ENCODE measurements at regions not wholly inside any gene's neighbourhood (a gene's known extent, or its start where the extent isn't known, plus 50 kb on each side); places are given as distances from the start of the nearest gene placed in this dataset.
"Not testable (repeated sequence)": the region's sequence is repeated elsewhere in the genome, so short reads cannot be mapped to it uniquely, and the experiment has no call there.

- DNase-seq (ENCODE audit: low spot score): no peak
Observed at GRCh38 chr10:124213471-124213870, 120.1 kb upstream of the CHST15 start.

DNA sequence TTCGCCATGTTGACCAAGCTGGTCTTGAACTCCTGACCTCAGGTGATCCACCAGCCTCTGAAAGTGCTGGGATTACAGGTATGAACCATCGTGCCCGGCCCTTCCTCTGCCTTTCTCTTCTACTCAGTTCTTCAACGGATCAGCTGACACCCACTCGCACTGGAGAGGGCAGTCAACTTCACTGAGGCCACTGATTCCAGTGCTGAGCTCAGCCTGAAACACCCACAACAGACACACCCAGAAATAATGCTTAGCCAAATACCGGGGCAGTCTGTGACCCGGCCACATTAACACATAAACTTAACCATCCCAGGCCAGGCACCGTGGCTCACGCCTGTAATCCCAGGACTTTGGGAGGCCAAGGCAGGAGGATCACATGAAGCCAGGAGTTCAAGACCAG, 119.3 kb upstream of the CHST15 start:
- DNase-seq (ENCODE audit: low spot score): no peak

GRCh38 chr10:124211921-124212320, 118.5 kb upstream of the CHST15 start:
- no peak for DNase-seq (ENCODE audit: low spot score)

DNA sequence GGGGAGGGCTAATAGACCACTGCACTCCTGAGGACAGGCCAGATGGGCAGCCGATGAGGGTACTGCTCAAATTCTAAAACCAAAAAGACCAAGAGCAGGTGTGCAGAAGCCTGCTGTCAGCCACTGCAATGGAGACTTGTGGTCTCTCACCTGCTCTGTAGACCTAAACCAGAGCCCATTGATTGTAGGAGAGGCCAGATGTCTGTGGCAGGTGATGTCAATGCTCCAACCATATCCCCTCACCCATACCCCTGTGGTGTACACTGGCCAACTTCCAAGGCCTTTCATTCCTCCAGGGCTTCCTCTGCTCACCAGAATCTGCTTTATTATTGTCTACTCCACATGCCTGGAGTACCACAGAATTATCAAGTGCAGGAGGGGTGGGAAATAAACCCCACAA, 116.9 kb upstream of the CHST15 start:
- DNase-seq (ENCODE audit: low spot score): no peak

- no peak for DNase-seq (ENCODE audit: low spot score)
Observed at GRCh38 chr10:124207391-124207790, 114.0 kb upstream of the CHST15 start.

DNA sequence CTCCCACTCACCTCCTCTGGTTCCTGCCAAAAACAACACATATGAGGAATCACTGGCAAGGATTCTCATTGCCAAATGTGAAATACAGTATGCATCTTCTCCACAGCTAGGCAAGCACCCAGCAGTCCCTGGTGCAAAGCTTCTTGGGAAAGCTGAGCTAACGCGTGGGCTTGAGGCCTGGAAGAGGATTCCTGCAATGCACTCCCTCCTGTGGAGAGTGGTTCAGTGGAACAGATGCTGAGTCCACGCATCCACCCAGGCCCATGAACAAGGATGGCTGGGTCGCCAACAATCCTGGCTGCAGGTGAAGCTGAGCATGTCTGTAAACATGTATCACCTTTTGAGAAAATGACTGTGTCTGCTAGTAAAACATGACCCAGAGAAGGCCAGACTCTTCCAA, 113.2 kb upstream of the CHST15 start:
- no peak for DNase-seq (ENCODE audit: low spot score)

GRCh38 chr10:124205432-124205831, 112.0 kb upstream of the CHST15 start:
- DNase-seq (ENCODE audit: low spot score): no peak

GRCh38 chr10:124204726-124205125, 111.3 kb upstream of the CHST15 start:
- DNase-seq (ENCODE audit: low spot score): no peak

DNA sequence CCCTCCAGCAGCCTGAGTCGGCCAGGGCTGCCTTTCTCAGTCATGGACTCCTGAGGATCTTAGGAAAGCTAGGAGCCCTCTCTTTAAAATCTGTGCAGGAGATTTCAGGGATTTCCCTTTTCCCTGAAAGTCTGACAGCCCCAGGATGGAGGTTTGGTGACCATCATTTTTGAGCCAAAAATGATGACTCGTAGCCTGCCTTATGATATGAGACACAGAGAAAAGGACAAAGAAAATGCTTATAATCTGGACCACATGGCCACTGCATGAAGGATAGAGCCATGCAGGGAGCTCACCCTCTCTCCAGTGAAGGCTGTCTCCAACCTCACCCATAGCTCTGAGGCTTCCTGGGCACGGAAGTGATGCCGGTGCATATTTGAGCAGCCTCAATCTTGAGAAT, 106.6 kb upstream of the CHST15 start:
- DNase-seq (ENCODE audit: low spot score): no peak

DNA sequence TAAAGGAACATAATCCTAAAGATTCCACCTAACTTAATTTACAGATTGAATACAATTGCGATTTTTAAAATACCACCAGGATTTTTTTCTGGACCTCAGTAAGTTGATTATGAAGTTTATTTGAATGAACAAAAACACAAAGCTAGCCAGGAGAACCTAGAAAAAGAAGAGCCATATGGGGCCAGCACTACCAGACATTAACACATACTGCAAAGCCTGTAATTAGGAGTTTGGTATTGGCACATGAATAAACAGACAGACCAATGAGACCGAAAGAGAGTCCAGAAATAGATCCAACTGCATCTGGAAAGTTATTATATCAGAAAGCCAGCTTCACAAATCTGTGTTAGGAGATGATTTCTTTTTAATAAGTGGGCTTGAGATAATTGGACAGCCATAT, 105.5 kb upstream of the CHST15 start:
- no peak for DNase-seq (ENCODE audit: low spot score)

DNA sequence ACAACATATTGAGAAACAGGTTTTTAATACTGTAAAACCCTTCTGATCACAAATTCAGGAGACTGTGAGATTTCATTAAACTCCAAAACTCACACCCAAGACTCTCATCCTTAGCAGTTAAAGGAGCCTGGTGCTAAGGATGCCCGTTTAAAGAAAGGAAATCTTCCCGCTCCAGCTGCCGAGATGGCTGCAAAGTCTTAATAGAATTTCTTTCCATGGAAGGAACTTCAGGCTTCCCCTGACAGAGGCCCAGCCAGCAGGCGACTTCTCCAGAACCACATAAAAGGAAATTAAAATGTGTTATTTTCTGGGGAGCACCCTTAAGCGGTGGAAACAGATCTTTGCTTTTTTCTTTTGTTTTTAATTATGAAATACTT, 104.7 kb upstream of the CHST15 start:
- no peak for DNase-seq (ENCODE audit: low spot score)

DNA sequence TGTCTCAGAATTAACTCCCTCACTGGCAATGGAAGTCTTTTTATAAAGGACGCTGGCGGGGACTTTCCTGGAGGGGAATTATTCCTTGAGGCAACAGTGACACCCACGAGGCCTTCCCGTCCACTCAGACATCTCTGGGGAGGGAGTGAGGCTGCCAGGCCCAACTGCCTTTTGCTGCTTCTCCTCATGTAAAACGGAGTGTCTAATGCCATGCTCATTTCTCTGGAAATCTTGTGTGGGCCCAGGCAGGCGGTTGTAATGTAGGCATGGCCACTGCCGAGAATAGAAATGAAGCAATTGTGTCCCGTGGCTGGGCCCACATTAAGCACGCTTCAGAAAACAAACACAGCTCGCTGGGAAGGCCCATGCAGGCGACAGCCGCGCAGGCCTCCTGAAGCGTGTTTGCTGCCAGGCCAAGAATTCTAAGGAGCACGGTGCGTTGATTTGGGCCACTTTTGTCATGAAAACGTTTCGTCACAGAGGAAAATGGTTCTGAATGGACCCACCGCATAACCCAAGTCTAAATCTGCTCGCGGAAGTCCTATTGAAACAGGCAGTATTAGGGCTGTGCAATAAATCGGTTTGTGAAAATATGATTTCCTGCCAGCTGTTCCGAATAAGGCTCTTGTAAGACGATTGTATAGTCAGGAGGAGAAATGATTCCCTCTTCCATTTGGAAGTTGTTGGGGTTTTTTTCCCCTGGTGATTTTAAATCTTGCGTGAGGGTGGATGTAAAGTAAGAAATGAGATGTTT, 104.2 kb upstream of the CHST15 start:
- no peak for DNase-seq (ENCODE audit: low spot score)

- no peak for DNase-seq (ENCODE audit: low spot score)
Observed at GRCh38 chr10:124196659-124197058, 103.3 kb upstream of the CHST15 start.

DNA sequence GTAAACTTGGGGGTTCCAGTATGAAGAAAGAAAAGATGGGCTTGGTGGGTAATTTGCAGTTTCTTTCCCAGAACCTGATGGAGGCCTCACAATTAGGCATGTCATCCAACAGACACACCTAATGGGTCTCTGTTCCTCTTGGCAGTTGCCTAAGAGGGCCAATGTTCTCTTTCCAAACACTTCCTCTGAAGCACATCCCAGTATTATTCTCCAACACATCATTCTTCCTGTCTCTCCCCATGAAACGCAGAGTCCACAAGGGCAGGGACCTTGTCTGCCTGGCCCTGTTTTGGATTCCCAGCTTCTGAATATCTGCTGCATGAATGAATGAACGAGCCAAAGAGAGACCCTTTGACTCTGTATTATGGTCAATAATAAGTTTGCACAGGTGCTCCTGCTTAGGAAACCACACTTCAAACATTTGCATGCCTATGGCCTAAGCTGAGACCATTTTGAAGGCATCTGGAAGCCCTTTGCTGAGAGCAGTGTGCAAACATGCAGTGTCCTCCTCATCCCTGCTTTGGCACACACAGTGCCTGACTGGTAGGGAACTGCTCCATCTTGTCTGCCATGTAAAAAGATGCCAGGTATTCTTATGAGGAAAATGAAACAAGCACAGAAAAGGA, 100.9 kb upstream of the CHST15 start:
- DNase-seq (ENCODE audit: low spot score): no peak

GRCh38 chr10:124193309-124193696, 99.9 kb upstream of the CHST15 start:
- DNase-seq (ENCODE audit: low spot score): no peak

- DNase-seq (ENCODE audit: low spot score): not testable (repeated sequence)
Observed at GRCh38 chr10:124192664-124193308, 99.4 kb upstream of the CHST15 start.

GRCh38 chr10:124190476-124190875, 97.1 kb upstream of the CHST15 start:
- not testable (repeated sequence) for DNase-seq (ENCODE audit: low spot score)

DNA sequence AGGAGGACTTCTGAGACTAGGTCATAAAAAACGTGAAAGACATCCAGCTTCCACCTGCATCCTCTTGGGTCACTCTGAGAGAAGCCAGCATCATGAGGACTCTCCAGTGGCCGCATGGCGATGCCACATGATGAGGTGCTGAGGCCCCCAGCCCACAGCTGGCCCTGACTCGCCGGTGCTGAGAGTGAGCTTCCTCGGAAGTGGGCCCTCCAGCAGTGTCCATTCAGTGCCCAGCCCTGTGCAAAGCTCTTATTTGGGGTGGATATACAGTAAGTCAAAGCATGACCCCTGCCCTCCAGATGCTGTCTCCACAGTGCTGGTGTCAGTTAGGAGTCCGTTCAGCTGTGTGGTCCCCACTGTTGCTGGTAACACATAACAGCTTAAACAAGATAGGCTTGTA, 93.6 kb upstream of the CHST15 start:
- no peak for DNase-seq (ENCODE audit: low spot score)

DNA sequence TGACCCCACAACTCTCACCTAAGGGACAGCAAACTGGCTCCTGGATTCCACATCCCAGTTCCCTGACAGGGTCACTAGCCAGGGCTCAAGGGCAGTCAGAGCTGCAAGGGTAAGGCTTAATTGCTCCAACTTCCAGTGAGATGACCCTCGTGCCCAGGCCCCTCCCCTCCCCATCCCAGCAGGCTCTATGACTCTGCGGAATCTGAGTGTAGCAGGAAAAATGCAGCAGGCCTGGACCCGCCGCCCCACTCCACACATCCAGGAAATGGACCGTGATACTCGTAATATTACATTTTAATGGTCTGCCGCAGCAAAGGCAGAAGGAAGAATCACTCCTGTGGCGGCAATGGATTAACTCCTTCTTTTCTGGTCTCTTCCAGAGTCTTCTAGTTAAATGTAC, 91.7 kb upstream of the CHST15 start:
- DNase-seq (ENCODE audit: low spot score): no peak

GRCh38 chr10:124184208-124184830, 90.9 kb upstream of the CHST15 start:
- no peak for DNase-seq (ENCODE audit: low spot score)

GRCh38 chr10:124183617-124184016, 90.2 kb upstream of the CHST15 start:
- DNase-seq (ENCODE audit: low spot score): no peak

DNA sequence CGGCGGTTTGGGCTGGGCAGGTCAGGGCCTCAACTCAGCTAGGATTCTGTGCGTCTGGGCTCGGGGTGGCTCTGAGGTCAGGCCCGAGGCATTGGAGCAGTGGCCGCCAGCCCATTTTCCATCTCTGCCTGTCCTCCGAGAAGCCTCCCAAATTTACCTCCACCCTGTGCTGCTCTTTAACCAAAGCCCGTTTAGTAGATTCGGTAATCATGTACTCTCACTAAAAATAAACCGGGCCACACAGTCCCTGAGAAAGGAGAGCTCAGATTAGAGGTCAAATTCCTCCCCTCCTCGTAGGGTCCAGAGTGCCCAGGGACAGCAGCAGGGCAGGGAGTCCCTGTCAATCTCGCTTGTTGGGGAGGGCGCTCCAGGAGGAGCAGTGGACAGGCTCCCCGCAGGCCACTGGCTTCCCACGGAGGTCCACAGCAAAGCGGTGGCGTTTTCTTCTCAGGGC, 88.7 kb upstream of the CHST15 start:
- no peak for DNase-seq (ENCODE audit: low spot score)

DNA sequence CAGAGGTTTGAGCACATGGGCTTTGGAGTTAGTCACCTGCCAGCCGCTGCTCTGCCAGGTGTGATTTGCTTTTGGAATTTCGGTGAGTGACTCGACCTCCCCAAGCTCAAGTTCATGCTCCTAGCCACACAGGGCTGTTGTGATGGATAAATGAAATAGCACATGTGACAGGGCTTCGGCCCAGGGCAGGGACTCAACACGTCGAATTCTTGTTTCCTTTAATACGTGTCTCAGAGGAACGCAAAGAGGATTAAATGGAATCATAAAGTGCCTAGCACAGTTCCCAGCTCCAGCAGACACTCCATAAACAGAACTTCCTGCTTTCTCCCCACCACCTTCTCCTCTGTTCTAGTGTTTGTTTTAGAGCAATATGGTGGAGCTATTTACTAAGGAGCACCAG, 88.3 kb upstream of the CHST15 start:
- DNase-seq (ENCODE audit: low spot score): no peak

Data from hematopoietic multipotent progenitor cell treated with erythropoietin and hydrocortisone succinate and interleukin-3 and kit ligand, for 15 days (in vitro differentiated cells).